Skeletal muscle tissue (tissue), 3 donors: ENCODE measurements at regions not wholly inside any gene's neighbourhood (a gene's known extent, or its start where the extent isn't known, plus 50 kb on each side); places are given as distances from the start of the nearest gene placed in this dataset.
"Not testable (repeated sequence)": the region's sequence is repeated elsewhere in the genome, so short reads cannot be mapped to it uniquely, and the experiment has no call there.

Source experiments
- H3K27ac ChIP-seq: one replicate; pipeline ENCODE4 v1.7.0; 2013; ENCODE audit warnings: mild to moderate bottlenecking, low read depth, low read length, inconsistent platforms
- H3K27me3 ChIP-seq, 3 donors: one replicate each; pipeline ENCODE4 v1.7.0; 2013; ENCODE audit warnings: low read length in 3 of 3; ENCODE audit not compliant: control insufficient read depth in 3 of 3, insufficient read depth in 3 of 3
- H3K36me3 ChIP-seq, 3 donors: one replicate each; pipeline ENCODE4 v1.7.0; 2013; ENCODE audit warnings: low read length in 3 of 3; ENCODE audit not compliant: control insufficient read depth in 3 of 3, insufficient read depth in 3 of 3
- H3K4me1 ChIP-seq, 3 donors: one replicate each; pipeline ENCODE4 v1.7.0; 2013; ENCODE audit warnings: low read length in 3 of 3, mild to moderate bottlenecking in 3 of 3; ENCODE audit not compliant: control insufficient read depth in 3 of 3, insufficient read depth in 3 of 3
- H3K4me3 ChIP-seq, 3 donors: one replicate each; pipeline ENCODE4 v1.7.0; 2013; ENCODE audit warnings: low read length in 3 of 3
- H3K9ac ChIP-seq, 3 donors: one replicate each; pipeline ENCODE4 v1.7.0; 2013; ENCODE audit warnings: low read length in 3 of 3, mild to moderate bottlenecking in 3 of 3, moderate library complexity in 2 of 3, low read depth in 1 of 3
- H3K9me3 ChIP-seq, 3 donors: one replicate each; pipeline ENCODE4 v1.7.0; 2013; ENCODE audit warnings: low read length in 3 of 3; ENCODE audit not compliant: control insufficient read depth in 3 of 3
- donor health status: Osteomylitis.

GRCh38 chr15:62657501-62657900 is 385.0 kb upstream of the TPM1 start:
- H3K27me3 ChIP-seq, H3K4me3 ChIP-seq, H3K9me3 ChIP-seq, H3K9ac ChIP-seq, H3K4me1 ChIP-seq, H3K27ac ChIP-seq: not testable (repeated sequence)
- H3K36me3 ChIP-seq = peaks cover 4 to 34% (median 30%) of the 10 kb centered on the region in 3 donors

DNA sequence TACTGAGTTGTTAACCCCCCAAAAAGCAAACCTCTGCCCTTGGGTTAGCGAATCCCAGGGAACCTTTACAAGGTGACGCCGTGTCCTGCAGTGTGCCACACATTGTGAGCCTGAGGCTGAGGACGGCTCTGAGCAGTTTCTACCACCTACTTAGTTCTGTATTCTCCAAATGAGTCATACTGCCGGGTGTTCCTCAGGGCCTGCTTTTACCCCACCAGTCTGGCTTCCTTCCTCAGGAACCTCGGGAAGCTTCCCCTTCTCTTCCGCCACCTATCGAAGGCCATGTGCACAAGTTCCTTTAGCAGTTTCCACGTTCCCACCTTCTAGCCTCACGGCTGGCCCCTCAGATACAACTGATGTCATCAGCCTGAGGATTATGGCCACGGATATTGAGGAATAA is 384.0 kb upstream of the TPM1 start:
- H3K9ac ChIP-seq = no peak overlapping the region
- H3K4me3 ChIP-seq = no peak overlapping the region
- no peaks in the 10 kb centered on the region for H3K27me3 ChIP-seq
- no peaks in the 10 kb centered on the region for H3K4me1 ChIP-seq
- no peaks in the 10 kb centered on the region for H3K9me3 ChIP-seq
- no peak overlapping the region for H3K27ac ChIP-seq
- peaks cover 4 to 31% (median 24%) of the 10 kb centered on the region in 3 donors for H3K36me3 ChIP-seq

GRCh38 chr15:62663547-62663946 is 379.0 kb upstream of the TPM1 start:
- no peaks in the 10 kb centered on the region for H3K4me1 ChIP-seq
- H3K36me3 ChIP-seq = peaks cover 0 to 5% (median 5%) of the 10 kb centered on the region in 3 donors
- H3K9ac ChIP-seq = no peak overlapping the region

GRCh38 chr15:62665449-62665848 is 377.1 kb upstream of the TPM1 start:
- H3K9me3 ChIP-seq = no peaks in the 10 kb centered on the region
- H3K4me1 ChIP-seq = no peaks in the 10 kb centered on the region
- no peaks in the 10 kb centered on the region for H3K27me3 ChIP-seq
- H3K4me3 ChIP-seq = no peak overlapping the region
- H3K9ac ChIP-seq = no peak overlapping the region
- H3K27ac ChIP-seq = no peak overlapping the region
- no peaks in the 10 kb centered on the region for H3K36me3 ChIP-seq

More at GRCh38 chr15:62663547-62663946, 379.0 kb upstream of the TPM1 start:
- no peaks in the 10 kb centered on the region for H3K9me3 ChIP-seq
- H3K4me3 ChIP-seq = no peak overlapping the region
- H3K27ac ChIP-seq = no peak overlapping the region
- no peaks in the 10 kb centered on the region for H3K27me3 ChIP-seq

DNA sequence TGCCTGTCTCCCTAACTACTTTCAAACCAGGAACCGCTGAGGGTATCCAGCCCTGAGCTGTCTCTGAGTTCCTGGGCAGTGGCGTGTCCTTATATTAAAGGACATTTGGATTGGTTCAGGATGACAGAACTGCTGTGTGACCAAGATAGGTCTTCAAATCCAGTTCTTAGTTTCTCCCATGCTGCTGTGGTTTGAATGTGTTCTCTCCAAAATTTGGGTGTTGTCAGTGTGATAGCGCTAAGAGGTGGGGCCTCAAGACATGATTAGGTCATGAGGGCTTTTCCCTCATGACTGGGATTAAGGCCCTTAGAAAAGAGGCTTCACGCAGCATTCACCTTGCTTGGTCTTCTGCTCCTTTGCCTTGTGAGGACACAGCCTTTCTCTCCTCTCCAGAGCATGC is 376.5 kb upstream of the TPM1 start:
- Histone ChIP-seq H3K27ac (no peak overlapping the region), H3K36me3 (no peaks in the 10 kb centered on the region), H3K27me3 (no peaks in the 10 kb centered on the region), H3K9me3 (no peaks in the 10 kb centered on the region), H3K4me3 (no peak overlapping the region), H3K9ac (no peak overlapping the region), H3K4me1 (no peaks in the 10 kb centered on the region)

DNA sequence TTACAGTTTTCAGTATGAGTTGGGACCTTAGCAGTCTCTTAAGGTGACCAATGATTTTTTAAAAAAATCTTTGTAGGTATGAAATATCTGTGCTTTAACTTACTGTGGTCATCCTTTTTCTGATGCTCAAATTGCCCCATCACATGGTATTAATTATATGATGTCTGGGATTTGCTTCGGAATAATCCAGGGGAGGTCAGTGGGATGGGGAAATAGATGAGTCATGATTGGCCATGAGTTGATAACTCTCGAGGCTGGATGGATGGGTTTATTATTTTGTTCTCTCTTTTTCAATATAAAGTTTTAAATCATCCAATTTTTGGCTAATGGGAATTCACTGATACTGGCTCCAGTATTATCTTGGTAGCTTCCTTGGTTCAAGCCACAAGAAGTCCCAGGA is 370.3 kb upstream of the TPM1 start:
- no peak overlapping the region for H3K27ac ChIP-seq
- H3K4me3 ChIP-seq = no peak overlapping the region
- H3K36me3 ChIP-seq = peaks cover 10 to 19% (median 17%) of the 10 kb centered on the region in 3 donors
- no peaks in the 10 kb centered on the region for H3K9me3 ChIP-seq
- no peak overlapping the region for H3K9ac ChIP-seq
- H3K4me1 ChIP-seq = no peaks in the 10 kb centered on the region
- H3K27me3 ChIP-seq = no peaks in the 10 kb centered on the region

GRCh38 chr15:62676891-62677290 is 365.7 kb upstream of the TPM1 start:
- H3K27me3 ChIP-seq = no peaks in the 10 kb centered on the region
- no peak overlapping the region for H3K4me3 ChIP-seq
- no peaks in the 10 kb centered on the region for H3K4me1 ChIP-seq
- no peak overlapping the region for H3K27ac ChIP-seq
- H3K9me3 ChIP-seq = no peaks in the 10 kb centered on the region
- peaks cover 10 to 25% (median 21%) of the 10 kb centered on the region in 3 donors for H3K36me3 ChIP-seq
- no peak overlapping the region for H3K9ac ChIP-seq

- Histone ChIP-seq H3K9ac (no peak overlapping the region), H3K9me3 (no peaks in the 10 kb centered on the region), H3K4me3 (no peak overlapping the region), H3K4me1 (no peaks in the 10 kb centered on the region), H3K36me3 (peaks cover 3 to 19% (median 16%) of the 10 kb centered on the region in 3 donors), H3K27me3 (no peaks in the 10 kb centered on the region), H3K27ac (no peak overlapping the region)
These were observed 360.3 kb upstream of the TPM1 start for GRCh38 chr15:62681939-62682896.

DNA sequence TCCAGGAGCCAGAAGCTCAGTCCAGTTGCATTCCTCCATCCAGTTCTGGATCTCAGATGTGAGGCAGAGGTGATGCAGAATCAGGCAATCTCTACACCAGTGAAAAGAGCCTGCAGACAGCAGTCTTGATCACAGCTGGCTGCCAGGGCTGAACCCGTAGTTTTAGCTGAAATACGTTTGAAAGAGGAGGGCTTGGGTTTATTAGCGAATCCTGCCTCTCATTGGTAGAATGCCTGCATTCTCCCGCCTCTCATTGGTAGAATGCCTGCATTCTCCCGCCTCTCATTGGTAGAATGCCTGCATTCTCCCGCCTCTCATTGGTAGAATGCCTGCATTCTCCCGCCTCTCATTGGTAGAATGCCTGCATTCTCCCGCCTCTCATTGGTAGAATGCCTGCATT is 359.4 kb upstream of the TPM1 start:
- H3K27me3 ChIP-seq, H3K9me3 ChIP-seq, H3K4me3 ChIP-seq, H3K27ac ChIP-seq, H3K9ac ChIP-seq, H3K4me1 ChIP-seq: not testable (repeated sequence)
- peaks cover 3 to 23% (median 17%) of the 10 kb centered on the region in 3 donors for H3K36me3 ChIP-seq

DNA sequence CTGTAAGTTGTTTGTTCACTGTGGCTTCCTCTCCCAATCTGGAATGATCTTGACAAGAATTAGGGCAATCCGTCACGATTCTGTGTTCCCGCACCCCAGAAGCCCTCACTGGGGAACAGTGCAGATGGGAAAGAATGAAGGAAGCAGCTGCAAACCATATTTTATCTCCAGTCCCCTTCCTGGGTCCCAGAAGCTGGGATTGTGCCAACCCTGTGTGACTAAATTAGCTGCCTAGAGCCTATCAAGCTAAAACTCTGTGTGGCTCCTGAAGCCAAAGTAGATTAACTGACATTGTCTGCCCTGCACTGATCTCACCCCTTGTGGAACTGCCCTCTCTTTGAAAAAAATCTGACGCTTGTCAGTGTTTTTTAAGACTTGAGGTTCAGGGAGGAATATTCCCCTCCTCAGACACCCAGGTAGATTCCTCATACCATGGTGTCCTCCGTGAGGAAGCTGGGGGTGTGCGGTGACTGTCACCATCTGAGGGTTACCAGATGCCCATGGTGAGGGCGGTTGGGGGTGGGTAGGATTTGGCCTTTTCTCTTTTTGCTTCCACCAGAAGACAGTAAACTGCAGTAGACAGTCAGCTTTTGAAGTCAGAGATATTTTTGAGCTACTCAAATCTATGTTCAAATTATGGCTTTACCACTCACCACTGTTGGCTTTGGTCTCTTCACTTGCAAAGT is 358.3 kb upstream of the TPM1 start:
- H3K36me3 ChIP-seq = peaks cover 3 to 22% (median 16%) of the 10 kb centered on the region in 3 donors
- H3K27ac ChIP-seq = no peak overlapping the region
- no peak overlapping the region for H3K9ac ChIP-seq
- H3K4me1 ChIP-seq = no peaks in the 10 kb centered on the region
- no peaks in the 10 kb centered on the region for H3K9me3 ChIP-seq
- no peaks in the 10 kb centered on the region for H3K27me3 ChIP-seq
- H3K4me3 ChIP-seq = no peak overlapping the region
